ENCODE measurements at regions not wholly inside any gene's neighbourhood (a gene's known extent, or its start where the extent isn't known, plus 50 kb on each side); places are given as distances from the start of the nearest gene placed in this dataset.

GRCh38 chr5:144575736-144576135 is 405.1 kb downstream of the KCTD16 start:
- intact Hi-C loops (cut with micrococcal nuclease; ENCODE audit: unreplicated experiment), result no loop called here
- no peak overlapping the region for H3K4me3 Mint-ChIP-seq (ENCODE audit: low read depth, unreplicated experiment)
- no peak for DNase-seq
- H3K9me3 Mint-ChIP-seq (ENCODE audit: low read depth, unreplicated experiment), result no peaks in the 10 kb centered on the region
- H3K4me1 Mint-ChIP-seq (ENCODE audit: low read depth, unreplicated experiment), result no peaks in the 10 kb centered on the region
- H3K27ac Mint-ChIP-seq (ENCODE audit: unreplicated experiment), result no peak overlapping the region
- CTCF ChIA-PET, result no interaction called here
- BruUV-seq (replicated peaks), result no TSS peak
- no peaks in the 10 kb centered on the region for H3K27me3 Mint-ChIP-seq (ENCODE audit: unreplicated experiment)
- TF ChIP-seq, protein P1, sequence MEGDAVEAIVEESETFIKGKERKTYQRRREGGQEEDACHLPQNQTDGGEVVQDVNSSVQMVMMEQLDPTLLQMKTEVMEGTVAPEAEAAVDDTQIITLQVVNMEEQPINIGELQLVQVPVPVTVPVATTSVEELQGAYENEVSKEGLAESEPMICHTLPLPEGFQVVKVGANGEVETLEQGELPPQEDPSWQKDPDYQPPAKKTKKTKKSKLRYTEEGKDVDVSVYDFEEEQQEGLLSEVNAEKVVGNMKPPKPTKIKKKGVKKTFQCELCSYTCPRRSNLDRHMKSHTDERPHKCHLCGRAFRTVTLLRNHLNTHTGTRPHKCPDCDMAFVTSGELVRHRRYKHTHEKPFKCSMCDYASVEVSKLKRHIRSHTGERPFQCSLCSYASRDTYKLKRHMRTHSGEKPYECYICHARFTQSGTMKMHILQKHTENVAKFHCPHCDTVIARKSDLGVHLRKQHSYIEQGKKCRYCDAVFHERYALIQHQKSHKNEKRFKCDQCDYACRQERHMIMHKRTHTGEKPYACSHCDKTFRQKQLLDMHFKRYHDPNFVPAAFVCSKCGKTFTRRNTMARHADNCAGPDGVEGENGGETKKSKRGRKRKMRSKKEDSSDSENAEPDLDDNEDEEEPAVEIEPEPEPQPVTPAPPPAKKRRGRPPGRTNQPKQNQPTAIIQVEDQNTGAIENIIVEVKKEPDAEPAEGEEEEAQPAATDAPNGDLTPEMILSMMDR (IDR thresholded peaks at IDR 0.05; ENCODE audit: unreplicated experiment), result no peak
- H3K36me3 Mint-ChIP-seq (ENCODE audit: insufficient read depth, unreplicated experiment), result no peaks in the 10 kb centered on the region

DNA sequence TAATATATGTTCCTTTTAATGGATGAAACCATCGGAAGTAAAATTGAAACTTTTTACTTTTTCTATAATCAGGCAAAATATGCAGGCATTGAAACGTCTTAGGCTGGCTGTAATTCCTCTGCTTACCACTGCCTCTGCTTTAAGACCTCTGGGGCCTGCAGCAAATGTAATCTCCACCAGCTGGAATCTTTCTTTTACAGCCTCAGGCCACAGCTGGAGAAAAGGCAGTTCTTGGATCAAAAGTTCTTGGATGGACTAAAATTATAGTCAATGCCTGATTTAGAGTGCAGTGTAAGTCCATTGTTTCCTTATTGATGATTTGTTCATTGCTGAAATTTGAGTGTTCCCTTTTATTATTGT is 396.7 kb downstream of the KCTD16 start:
- TF ChIP-seq, protein P1 (IDR thresholded peaks at IDR 0.05; ENCODE audit: unreplicated experiment), result no peak
- intact Hi-C loops (cut with micrococcal nuclease; ENCODE audit: unreplicated experiment), result no loop called here
- Mint-ChIP-seq H3K9me3 (ENCODE audit: low read depth, unreplicated experiment) (peaks cover 7% of the 10 kb centered on the region), H3K27ac (ENCODE audit: unreplicated experiment) (no peak overlapping the region), H3K36me3 (ENCODE audit: insufficient read depth, unreplicated experiment) (no peaks in the 10 kb centered on the region), H3K4me3 (ENCODE audit: low read depth, unreplicated experiment) (no peak overlapping the region), H3K27me3 (ENCODE audit: unreplicated experiment) (no peaks in the 10 kb centered on the region), H3K4me1 (ENCODE audit: low read depth, unreplicated experiment) (no peaks in the 10 kb centered on the region)
- BruUV-seq (replicated peaks), result no TSS peak
- CTCF ChIA-PET, result no interaction called here
- no peak for DNase-seq

GRCh38 chr5:144566747-144567420 is 396.2 kb downstream of the KCTD16 start:
- TF ChIP-seq, protein P1 (IDR thresholded peaks at IDR 0.05; ENCODE audit: unreplicated experiment), result no peak
- Mint-ChIP-seq H3K36me3 (ENCODE audit: insufficient read depth, unreplicated experiment) (no peaks in the 10 kb centered on the region), H3K9me3 (ENCODE audit: low read depth, unreplicated experiment) (peaks cover 7% of the 10 kb centered on the region), H3K27me3 (ENCODE audit: unreplicated experiment) (no peaks in the 10 kb centered on the region), H3K4me3 (ENCODE audit: low read depth, unreplicated experiment) (no peak overlapping the region), H3K27ac (ENCODE audit: unreplicated experiment) (no peak overlapping the region), H3K4me1 (ENCODE audit: low read depth, unreplicated experiment) (no peaks in the 10 kb centered on the region)
- no TSS peak for BruUV-seq (replicated peaks)
- CTCF ChIA-PET, result no interaction called here
- DNase-seq, result no peak
- intact Hi-C loops (cut with micrococcal nuclease; ENCODE audit: unreplicated experiment), result no loop called here

DNA sequence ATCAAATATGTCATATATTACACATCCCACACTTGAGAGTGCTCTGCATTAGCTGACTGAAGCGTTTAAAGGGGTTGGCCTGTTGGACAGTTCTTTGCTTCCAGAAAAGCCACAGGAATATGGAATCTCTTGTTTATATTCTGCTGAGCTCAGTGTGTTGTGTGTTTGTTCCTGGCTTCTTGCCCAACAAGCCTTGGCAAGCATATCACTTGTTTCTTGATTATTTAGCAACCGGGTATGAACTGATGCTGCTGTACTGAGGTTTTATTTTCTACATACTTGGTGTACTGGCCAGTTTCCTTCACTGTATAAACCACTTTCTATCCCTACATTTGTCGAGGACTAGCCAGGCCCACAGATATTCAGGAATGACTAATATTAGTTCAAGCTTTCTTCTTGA is 378.9 kb downstream of the KCTD16 start:
- Mint-ChIP-seq H3K36me3 (ENCODE audit: insufficient read depth, unreplicated experiment) (no peaks in the 10 kb centered on the region), H3K9me3 (ENCODE audit: low read depth, unreplicated experiment) (peaks cover 9% of the 10 kb centered on the region), H3K4me3 (ENCODE audit: low read depth, unreplicated experiment) (no peak overlapping the region), H3K27me3 (ENCODE audit: unreplicated experiment) (no peaks in the 10 kb centered on the region), H3K4me1 (ENCODE audit: low read depth, unreplicated experiment) (no peaks in the 10 kb centered on the region), H3K27ac (ENCODE audit: unreplicated experiment) (no peak overlapping the region)
- no TSS peak for BruUV-seq (replicated peaks)
- intact Hi-C loops (cut with micrococcal nuclease; ENCODE audit: unreplicated experiment), result no loop called here
- CTCF ChIA-PET, result no interaction called here
- DNase-seq, result no peak
- TF ChIP-seq, protein P1 (IDR thresholded peaks at IDR 0.05; ENCODE audit: unreplicated experiment), result no peak
